Suprapubic skin (tissue), 4 donors: ENCODE measurements at regions not wholly inside any gene's neighbourhood (a gene's known extent, or its start where the extent isn't known, plus 50 kb on each side); places are given as distances from the start of the nearest gene placed in this dataset.

Experiments
- CTCF ChIP-seq, 2 donors: fragments of 200-600 bp in 1 of 2; fragments of 450-650 bp in 1 of 2; sonication (generic) in 1 of 2; IDR thresholded peaks; one replicate each; pipeline ENCODE4 v1.5.1; 2016 to 2019; ENCODE audit warnings: antibody characterized with exemption in 2 of 2, mild to moderate bottlenecking in 1 of 2, moderate library complexity in 1 of 2
- EP300 ChIP-seq: sonication (generic); formaldehyde crosslinking; IDR thresholded peaks from one replicate; pipeline ENCODE4 v1.6.1; 2017; ENCODE audit warnings: antibody characterized with exemption
- POLR2A ChIP-seq, 2 donors: fragments of 450-650 bp; IDR thresholded peaks; one replicate each; pipeline ENCODE4 v1.6.1; 2017; ENCODE audit warnings: antibody characterized with exemption in 2 of 2, mild to moderate bottlenecking in 2 of 2, moderate library complexity in 2 of 2
- POLR2AphosphoS5 ChIP-seq, 3 donors: sonication (generic); formaldehyde crosslinking; IDR thresholded peaks; one replicate each; pipeline ENCODE4 v1.6.1; 2017; ENCODE audit warnings: antibody characterized with exemption in 3 of 3

GRCh38 chr12:105947906-105948305 lies 190.8 kb downstream of the NUAK1 start:
- TF ChIP-seq CTCF (IDR thresholded peaks at IDR 0.05) (no peak), POLR2AphosphoS5 (IDR thresholded peaks at IDR 0.05) (no peak), EP300 (no peak), POLR2A (IDR thresholded peaks at IDR 0.05) (no peak)
